Inflammatory macrophage treated with lipopolysaccharide for 1 hour (primary cell): ENCODE measurements at regions not wholly inside any gene's neighbourhood (a gene's known extent, or its start where the extent isn't known, plus 50 kb on each side); places are given as distances from the start of the nearest gene placed in this dataset.

Source experiments
- DNase-seq, 2 donors: peaks; one replicate each; pipeline ENCODE4 v3.0.0-alpha.2; 2020 to 2022

GRCh38 chr12:3947781-3948180 lies 74.6 kb upstream of the PARP11 start:
- peak; percentile 37 to 50 for DNase-seq

GRCh38 chr12:3945671-3946070 lies 72.5 kb upstream of the PARP11 start:
- DNase-seq, result no peak

- no peak for DNase-seq
Measured at GRCh38 chr12:3944620-3945019, 71.4 kb upstream of the PARP11 start.

- no peak for DNase-seq
Measured at GRCh38 chr12:3938042-3938544, 64.9 kb upstream of the PARP11 start.

- no peak for DNase-seq
Measured at GRCh38 chr12:3935078-3935477, 61.9 kb upstream of the PARP11 start.

GRCh38 chr12:3933819-3934192 lies 60.6 kb upstream of the PARP11 start:
- DNase-seq, result no peak

- DNase-seq, result no peak
Measured at GRCh38 chr12:3933074-3933818, 60.0 kb upstream of the PARP11 start.

GRCh38 chr12:3931776-3932175 lies 58.6 kb upstream of the PARP11 start:
- no peak for DNase-seq

- no peak for DNase-seq
Measured at GRCh38 chr12:3931206-3931605, 58.0 kb upstream of the PARP11 start.

GRCh38 chr12:3929875-3930615 lies 56.8 kb upstream of the PARP11 start:
- no peak for DNase-seq

GRCh38 chr12:3928538-3929184 lies 55.5 kb upstream of the PARP11 start:
- DNase-seq, result no peak

- DNase-seq, result no peak
Measured at GRCh38 chr12:3925621-3926020, 52.4 kb upstream of the PARP11 start.

- no peak for DNase-seq
Measured at GRCh38 chr12:3924761-3925160, 51.6 kb upstream of the PARP11 start.

- no peak for DNase-seq
Measured at GRCh38 chr12:3923021-3923420, 49.8 kb upstream of the PARP11 start.
